DMS153 treated with DMSO at 0.1 percent for 48 hours (cell line): ENCODE measurements at regions not wholly inside any gene's neighbourhood (a gene's known extent, or its start where the extent isn't known, plus 50 kb on each side); places are given as distances from the start of the nearest gene placed in this dataset.

Experiments used
- DNase-seq: peaks from one replicate; lab custom pipeline; 2025; ENCODE audit not compliant: unreplicated experiment; lab: John Stamatoyannopoulos, UW

DNA sequence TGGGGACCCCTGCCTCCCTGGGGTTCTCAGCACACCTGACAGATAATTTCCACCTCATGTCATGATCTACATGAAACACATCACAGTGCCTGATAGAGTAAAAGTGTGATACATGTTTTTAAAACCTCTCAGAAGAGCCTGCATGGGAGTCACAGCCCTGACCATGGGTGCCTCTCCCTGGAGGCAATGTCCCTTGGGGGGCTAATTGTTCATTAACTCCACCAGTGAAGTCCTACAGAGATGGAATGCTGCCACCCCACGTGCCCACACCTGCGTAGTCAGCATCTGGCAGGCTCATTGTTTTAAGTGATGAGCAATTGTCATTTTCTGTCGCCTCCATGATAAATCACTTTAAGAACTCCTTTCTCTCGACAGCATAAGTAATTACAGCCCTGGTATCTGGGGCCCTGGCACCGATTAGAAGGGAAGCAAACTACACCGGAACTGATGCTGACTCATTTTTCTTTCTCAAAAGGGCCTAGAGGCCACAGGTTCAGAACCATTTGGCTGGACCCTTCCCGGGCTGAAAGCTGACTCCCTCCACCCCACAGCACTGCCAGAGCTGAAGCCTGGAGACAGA is 109.6 kb upstream of the GJB5 start:
- DNase-seq = no peak

DNA sequence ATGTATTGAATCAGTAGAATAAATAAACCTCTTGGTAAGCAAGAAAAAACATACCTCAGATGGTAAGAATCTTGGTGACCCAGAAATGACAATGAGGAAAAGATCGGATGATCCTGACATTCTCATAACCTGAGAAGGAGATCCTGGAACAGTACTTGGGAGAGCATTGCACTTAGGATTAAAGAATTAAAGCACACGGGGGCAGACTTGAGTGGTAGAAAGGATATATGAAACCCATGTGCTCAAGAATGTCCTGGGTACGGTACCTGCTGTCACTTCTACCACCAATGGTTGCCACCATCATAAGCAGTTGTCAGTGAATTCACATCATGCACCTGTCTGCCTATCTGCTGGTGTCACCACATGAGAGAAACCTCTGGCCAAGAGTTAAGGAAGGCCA is 108.9 kb upstream of the GJB5 start:
- DNase-seq = no peak

DNA sequence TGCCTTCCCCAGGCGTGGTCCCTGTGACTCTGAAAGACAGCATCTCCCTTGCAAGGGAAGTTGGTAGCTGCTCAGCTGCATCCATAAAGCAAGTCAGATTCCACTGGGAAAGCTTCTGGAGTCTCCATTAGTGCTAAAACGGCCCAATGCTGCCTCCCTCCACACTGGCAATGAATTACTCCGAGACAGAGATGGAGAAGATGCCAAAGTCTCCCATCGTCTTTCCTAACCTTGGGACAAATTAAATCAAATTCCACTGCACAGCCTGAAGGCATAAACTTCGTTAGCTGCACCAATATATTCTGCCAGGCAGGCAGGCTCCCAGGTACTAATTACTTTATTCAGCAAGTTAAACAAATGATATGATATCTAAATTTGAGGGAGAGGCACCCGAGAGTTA is 106.3 kb upstream of the GJB5 start:
- no peak for DNase-seq

DNA sequence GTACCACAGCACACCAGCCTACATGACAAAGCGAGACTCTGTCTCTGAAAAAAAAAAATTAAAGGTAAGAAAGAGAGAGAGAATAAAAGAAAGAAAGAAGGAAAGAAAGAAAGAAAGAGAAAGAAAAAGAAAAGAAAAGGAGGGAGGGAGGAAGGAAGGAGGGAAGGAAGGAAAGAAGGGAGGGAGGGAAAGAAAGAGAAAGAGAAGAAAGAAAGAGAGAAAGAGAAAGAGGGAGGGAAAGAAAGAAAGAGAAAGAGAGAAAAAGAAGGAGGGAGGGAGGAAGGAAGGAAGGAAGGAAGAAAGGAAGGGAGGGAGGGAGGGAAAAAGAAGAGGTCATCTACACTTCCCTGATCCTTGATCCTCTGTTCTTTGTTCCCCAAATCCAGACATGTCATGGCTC is 104.8 kb upstream of the GJB5 start:
- DNase-seq = no peak

DNA sequence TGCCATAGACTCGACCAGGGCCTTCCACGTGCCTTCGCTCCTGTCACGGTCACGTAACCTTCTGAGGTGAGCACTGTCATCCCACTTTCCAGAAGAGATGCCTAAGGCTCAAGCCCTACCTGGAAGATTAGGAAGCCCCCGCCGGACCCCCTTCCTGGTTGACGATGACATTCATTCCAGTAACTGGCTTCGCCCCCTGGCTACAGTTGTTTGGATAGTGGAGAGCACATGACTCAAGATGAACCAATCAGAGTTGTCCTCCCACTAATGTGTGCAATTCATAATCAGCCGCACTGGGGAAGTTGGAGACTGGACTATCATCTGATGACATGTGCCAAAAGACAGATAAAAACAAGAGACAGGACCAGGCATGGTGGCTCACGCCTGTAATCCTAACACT is 104.0 kb upstream of the GJB5 start:
- no peak for DNase-seq

DNA sequence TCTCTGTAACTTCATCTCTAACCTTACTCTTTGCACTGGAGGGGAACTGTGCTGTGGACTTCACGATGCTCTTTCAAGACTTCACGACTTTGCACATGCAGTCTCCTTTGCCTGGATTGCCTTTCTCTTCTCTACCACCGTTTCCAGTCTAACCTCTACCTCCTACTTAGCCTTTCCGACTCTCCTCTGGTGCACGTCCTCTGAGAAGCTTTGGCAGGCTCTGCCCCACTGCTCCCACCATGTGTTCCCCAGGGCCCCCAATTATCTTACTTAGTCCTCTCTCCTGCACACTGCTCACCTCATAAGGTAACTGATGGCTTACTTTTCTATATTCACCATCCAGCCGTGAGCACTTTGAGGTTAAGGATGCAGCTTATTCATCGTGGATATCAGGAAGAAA is 101.7 kb upstream of the GJB5 start:
- no peak for DNase-seq

DNA sequence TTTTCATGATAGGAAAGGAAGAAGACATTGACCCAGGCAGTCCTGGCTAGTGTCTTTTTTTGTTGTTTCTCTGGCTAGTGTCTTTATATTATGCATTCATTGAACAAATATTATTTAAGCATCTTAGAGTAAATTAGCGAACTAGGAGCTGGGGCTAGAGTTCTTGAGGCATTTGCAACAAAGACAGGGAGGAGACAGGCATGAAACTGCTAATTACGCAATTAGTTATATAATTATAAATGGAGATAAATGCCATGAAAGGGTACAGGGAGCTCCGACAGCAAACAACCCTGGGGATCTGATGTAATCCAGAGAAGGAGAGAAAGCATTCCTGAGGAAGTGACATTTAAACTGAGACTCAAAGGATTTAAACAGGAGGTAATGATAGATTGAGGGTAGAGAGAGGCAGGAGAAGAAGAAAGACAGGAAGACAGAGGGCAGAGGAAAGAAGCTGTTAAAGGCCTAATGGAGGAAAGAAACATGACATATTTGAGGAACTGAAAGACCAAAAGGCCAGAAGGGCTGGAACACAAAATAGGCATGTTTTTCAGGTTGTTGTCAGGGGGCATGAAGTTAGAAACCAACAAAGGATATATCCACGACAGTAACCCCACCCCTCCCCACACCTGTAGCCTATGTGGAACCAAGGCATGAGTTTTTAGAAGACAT is 99.5 kb upstream of the GJB5 start:
- DNase-seq = no peak

DNA sequence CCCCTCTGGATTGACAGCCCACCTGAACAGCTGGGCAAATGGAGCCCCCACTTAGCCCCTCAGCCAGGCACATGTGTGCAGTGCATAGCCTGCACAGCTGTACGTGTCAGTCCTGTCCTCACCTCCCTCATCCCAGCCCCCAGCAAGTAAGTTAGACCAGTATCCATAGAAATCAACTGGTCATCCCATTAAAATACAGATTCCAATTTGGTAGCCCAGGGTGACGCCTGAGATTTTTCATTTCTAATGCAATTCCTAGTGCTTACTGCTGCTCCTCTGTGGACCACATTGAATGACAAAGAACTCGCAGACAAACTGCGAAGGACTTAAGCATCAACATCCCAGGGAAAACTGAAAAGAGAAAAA is 99.0 kb upstream of the GJB5 start:
- no peak for DNase-seq

DNA sequence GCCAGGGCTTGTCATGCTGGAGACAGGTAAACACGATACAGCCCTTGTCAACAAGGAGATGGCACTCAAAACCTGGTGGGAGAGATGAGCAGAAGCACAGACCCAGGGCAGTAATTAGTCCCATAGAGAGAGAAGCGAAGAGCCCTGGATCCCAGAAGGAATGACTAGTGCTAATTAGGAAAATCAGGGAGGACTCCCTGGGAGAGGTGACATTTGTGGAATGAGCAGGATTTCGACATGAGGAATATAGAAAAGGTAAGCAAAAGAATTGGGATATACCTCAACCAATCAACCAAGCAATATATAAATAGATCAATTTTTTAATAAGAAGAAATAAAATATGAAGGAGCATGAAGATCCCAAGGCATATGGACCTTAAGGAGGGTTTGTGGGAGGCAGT is 98.5 kb upstream of the GJB5 start:
- no peak for DNase-seq

DNA sequence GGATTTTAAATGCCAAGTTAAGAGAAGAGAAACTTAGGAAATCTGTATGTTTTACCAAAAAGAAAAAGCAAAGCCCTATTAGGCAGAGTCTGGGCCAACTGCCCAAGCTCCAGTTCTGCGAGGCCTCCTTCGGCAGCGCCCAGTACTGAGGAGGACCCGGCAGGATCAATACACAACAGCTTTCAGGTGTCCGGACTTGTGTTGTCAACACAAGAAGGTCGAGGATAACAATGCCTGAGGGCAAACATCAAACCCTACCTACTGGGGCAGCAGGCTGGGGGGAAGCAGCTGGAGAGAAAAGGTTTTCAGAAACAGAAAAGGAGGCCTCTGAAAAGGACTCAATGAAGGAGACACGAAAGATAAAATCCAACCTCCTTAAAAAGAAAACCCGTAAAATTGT is 98.1 kb upstream of the GJB5 start:
- DNase-seq = no peak

DNA sequence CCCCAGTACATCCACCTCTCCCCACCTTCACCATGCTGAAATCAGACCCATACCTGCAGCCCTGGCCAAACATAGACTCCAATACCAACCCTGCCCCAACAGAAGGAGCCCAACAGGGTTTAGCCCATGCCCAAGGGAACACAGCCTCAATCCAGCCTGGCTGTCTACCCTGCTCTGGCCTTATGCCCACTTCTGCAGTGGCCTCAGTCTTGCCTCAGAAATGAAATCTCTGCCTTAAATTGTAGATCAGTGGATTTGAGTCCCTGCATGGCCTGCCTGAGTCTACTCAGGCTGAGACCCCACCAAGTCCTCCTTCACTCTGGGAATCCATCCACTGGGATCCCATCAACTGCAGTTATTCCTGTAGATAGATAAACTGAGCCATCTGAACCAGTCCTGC is 97.6 kb upstream of the GJB5 start:
- no peak for DNase-seq

DNA sequence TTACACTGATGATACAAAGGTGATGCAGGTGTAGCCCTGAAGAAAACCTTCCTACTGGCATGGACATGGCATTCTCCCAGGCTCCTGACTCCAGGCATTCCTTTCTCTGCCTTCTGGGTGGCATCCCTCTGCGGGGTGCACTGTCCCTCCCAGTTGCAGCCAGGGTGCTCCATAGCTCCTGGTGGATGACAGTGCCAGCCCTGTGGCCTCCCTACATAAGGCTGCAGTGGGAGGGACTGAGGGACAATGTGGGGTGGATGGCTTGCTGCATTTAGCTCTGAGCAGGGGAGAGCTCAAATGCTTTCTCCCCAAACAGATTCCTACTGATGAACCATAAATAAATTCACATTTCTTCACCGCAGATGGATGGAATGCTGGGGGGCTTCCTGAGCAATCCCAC is 97.0 kb upstream of the GJB5 start:
- no peak for DNase-seq

DNA sequence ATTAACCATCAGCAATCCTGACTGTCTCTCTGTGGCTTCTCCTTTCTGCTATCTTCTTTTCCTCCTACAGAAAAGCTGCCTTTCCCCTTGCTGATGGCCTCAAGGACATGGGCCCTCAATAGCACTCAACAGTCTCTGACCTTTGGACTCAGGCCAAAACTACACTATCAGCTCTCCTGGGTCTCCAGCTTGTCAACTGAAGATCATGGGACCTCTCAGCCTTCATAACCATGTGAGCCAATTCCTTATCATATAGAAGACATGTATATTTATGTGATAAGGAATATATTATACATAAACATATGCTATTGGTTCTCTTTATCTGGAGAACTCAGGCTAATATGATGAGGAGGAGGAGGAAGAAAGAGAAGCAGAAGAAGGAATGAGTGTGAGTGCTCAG is 91.8 kb upstream of the GJB5 start:
- DNase-seq = no peak

DNA sequence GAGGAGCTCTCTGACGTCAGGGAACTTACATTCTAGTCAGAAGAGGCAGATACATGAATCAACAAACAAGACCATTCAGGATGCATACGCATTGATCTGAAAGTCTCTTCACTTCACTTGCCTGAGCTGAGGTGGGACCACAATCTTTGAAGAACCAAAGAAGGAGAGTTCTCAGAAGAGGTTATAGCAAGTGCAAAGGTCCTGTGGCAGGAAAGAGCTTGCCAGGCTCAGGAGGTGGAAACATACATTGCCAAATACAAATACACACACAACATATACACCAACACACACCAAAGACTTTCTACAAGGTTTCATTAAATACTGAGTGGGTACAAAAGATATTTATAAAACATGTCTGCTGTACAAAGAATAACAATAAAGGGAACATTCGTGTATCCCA is 86.8 kb upstream of the GJB5 start:
- no peak for DNase-seq

DNA sequence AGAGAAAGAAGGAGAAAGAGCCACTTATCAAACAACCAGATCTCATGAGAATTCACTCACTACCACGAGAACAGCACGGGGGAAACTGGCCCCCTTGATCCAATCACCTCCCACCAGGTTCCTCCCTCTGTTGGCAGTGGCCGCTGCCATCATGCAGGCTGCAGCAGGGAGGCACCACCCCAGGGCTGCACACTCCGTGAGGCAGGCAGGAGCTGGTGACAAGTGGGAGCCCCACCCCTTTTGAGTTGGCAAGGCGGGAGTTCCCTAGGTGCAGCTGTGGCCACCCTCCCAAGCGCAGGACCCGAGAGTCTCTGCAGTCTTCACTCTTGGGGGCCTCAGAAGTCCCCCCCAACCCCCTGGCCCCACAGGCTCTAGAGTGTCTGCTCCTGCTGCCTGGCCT is 83.9 kb upstream of the GJB5 start:
- no peak for DNase-seq

DNA sequence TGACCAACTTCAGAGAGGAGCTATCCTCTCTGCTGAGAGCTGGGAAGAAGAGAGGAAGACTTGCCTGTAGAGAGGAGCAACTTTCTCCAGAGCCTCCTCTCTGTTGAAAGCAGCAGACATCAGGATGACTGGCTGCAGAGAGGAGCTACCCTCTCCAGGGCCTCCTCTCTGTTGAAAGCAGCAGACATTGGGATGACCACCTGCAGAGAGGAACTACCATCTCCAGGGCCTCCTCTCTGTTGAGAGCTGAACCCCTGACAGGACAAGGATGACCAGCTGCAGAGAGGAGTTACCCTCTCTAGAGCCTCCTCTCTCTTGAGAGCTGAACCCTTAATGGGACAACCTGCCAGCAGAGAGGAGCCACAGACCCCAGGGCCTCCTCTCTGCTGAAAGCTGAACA is 83.0 kb upstream of the GJB5 start:
- no peak for DNase-seq

DNA sequence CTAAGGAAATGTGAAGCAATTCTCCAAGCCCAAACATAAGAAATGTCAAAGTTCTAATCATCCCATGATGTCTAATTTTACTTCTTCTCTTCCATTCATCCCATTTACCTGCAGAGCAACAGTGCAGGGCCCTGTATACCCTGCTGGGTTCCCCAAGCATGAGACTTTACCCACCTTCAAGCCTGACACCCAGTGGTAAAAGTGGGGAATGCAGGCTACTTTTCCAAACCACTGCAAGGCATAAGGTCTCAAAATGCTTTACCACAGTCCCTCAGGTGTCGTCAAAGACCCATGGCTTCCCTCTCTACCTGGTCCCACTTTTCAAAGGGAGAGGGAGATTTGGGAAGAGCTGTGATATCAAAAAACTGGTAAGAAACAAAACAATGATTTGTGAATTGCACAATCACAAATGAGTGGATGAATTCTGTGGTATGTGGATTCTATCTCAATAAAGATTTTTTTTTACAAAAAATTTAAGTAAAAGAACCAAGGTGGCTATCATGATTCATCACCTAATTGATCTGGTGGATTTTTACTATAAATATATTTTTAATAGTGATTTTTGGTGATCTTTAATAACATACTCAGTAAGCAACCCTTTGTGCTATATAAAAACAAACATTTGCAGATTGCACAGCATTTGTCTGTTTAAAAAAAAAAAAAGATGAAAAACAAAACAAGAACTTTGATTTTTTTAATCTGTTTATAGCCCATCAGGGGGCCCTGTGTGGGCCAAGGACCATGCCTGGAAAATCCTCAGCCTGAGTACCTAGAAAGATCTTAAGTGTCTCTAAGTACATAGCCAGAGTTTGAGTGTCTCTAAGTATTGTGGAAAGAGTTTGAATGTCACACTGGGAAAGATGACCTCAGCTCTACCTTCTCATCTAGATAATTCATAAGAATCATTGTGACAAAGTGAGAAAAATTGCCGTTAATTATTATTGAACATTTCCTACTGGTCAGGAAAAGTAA is 73.1 kb upstream of the GJB5 start:
- peak; percentile 53 for DNase-seq

DNA sequence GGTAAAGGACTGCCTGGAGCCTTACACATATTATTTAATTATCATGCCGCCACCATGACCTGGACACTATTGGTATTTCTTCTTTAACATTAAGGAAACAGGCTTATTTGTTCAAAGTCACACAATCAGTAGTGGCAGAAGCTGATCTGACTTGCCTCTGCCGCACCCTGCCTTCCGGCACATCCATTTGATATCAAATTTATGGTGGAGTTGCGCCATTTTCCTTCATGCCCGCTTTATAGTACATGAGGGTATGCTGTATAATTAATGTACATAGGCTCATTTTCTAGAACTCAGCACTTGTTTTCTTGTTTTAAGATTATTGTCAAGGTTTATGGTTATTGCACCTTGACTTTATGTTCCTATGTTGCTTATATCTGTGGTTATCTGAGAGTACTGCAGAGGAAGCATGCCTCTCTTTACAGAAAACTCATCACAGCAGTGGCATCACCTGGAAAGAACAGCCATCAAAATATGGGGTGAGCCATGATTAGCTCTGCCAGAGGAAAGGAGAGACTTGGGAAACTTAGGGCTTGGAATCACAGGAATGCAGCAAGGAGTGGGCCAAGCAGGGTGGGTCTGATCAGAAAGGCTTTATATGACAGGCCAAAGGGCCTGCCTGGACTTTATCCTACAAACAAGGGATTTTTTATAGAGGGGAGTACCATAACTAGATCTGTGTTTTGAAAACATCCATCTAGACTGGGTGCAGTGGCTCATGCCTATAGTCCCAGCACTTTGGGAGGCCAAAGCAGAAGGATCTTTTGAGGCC is 72.2 kb upstream of the GJB5 start:
- no peak for DNase-seq

DNA sequence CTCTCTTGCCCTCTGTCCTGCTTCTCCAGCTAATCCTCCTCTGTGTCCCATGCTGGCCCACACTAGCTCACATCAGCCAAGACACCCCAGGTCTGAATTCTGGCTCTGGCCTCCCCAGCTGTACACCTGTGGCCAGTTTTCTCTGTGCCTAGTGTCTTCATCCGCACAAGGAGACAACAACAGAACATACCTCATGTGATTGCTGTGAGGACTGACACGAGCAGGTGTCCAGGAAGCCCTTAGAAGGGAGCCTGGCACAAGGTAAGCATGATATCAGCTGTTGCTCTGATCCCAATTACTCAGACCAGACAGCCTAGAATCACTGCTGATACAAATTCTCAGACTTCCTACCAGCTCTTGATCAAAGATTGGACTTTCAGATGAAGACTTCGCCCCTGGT is 71.2 kb upstream of the GJB5 start:
- no peak for DNase-seq

DNA sequence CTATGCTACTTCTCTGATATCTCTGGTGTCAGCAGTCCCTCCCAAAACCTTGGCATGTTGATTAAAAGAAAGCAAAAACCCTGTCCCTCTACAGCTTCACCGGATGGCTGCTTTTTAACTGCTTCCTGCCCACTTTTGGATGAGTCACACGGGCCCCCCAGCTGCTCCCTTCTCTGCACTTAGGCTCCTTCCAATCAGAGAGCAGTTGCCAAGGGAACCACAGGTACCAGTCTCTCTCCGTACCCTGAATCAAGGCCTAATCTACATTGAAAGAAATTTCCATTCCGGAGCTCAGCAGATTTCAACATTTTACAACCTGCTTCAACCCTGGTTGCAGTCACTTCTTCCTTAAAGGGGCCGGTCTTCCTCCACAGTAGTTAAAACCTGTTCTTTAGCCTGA is 70.6 kb upstream of the GJB5 start:
- DNase-seq = peak; percentile 54

DNA sequence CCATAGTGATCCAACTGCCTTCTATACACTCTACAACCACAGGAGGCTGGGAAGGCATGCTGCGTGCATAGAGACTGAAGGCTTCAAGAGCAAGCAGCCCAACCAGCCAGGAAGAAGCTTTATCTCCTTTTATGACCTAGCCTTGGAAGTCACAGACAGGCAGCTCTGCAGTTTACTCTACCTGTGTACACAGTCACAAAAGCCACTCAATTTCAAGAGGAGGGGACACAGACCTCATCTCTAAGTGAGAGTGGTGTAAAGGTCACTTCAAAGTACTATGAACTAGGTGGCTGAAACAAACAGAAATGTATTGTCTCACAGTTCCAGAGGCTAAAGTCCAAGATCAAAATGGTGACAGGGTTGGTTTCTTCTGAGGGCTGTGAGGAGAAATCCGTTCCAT is 69.6 kb upstream of the GJB5 start:
- DNase-seq = peak; percentile 36

DNA sequence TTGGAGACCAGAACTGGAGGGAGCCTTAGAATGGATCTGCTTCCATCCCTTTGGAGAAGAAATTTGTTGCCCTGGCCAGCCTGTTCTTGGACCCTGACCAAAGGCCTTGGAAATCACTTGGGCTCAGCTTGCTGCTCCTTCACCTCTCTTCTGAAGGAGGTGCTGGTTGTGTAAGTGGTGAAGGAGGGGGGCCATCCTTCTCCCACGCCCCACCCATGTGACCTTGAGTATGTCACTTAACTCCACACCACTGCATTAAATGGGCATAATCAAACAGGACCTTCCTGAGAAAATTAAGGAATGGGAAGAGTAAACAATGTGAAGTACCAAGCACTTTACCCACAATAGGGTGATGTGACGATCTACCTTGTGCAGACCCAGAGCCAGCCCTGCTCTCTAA is 68.3 kb upstream of the GJB5 start:
- no peak for DNase-seq
